ENCODE measurements at regions not wholly inside any gene's neighbourhood (a gene's known extent, or its start where the extent isn't known, plus 50 kb on each side); places are given as distances from the start of the nearest gene placed in this dataset.

DNA sequence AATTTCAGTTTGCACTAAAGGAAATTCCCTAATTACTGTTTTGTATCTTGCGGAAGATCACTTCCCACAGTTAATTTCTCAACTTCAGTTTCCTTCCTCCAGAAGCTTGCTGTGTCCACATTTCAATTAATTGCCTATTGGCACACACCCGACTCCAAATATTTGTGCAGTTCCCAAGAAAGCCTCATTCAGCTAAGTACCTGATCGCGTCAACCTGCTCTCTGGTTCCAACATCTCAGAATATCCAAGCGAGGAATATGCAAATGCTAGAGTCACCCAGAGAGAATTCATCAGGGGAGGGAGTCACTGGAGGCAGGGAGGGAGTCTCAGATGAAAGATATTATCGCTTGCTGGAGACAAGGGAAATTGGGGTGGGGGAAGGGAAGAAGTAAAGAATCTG is 351.3 kb downstream of the RRAGC start:
- BruUV-seq (replicated peaks), result no TSS peak
- H2AFZ ChIP-seq (ENCODE audit: low read length), result no peak overlapping the region
- H3K4me1 ChIP-seq (ENCODE audit: insufficient read depth, low read length, poor library complexity, severe bottlenecking), result no peaks in the 10 kb centered on the region
- no peak overlapping the region for H3K27ac ChIP-seq (ENCODE audit: low read depth, low read length, poor library complexity, severe bottlenecking)
- no peaks in the 10 kb centered on the region for H4K20me1 ChIP-seq (ENCODE audit: insufficient read depth, low read length)
- no peaks in the 10 kb centered on the region for H3K9me3 ChIP-seq (ENCODE audit: low read length)
- intact Hi-C loops (cut with micrococcal nuclease; ENCODE audit: unreplicated experiment), result loop anchor here (10.0 kb wide), 1 partner anchor 463 kb away; the partner anchor contains the start of gene POU3F1
- no peak for TF ChIP-seq EZH2phosphoT487 (IDR thresholded peaks at IDR 0.05; ENCODE audit: borderline replicate concordance, low read depth, low read length)
- TF ChIP-seq, protein P1, sequence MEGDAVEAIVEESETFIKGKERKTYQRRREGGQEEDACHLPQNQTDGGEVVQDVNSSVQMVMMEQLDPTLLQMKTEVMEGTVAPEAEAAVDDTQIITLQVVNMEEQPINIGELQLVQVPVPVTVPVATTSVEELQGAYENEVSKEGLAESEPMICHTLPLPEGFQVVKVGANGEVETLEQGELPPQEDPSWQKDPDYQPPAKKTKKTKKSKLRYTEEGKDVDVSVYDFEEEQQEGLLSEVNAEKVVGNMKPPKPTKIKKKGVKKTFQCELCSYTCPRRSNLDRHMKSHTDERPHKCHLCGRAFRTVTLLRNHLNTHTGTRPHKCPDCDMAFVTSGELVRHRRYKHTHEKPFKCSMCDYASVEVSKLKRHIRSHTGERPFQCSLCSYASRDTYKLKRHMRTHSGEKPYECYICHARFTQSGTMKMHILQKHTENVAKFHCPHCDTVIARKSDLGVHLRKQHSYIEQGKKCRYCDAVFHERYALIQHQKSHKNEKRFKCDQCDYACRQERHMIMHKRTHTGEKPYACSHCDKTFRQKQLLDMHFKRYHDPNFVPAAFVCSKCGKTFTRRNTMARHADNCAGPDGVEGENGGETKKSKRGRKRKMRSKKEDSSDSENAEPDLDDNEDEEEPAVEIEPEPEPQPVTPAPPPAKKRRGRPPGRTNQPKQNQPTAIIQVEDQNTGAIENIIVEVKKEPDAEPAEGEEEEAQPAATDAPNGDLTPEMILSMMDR (conservative IDR thresholded peaks at IDR 0.05; ENCODE audit: low read length), result no peak
- no peaks in the 10 kb centered on the region for H3K9me2 ChIP-seq (ENCODE audit: insufficient read depth, low read length)
- H3K79me2 ChIP-seq (ENCODE audit: insufficient read depth, low read depth, low read length), result no peaks in the 10 kb centered on the region
- H3K4me2 ChIP-seq (ENCODE audit: low read length), result no peak overlapping the region
- no peak for DNase-seq (ENCODE audit: low spot score)
- POLR2A ChIA-PET, result no interaction called here
- CTCF ChIA-PET (ENCODE audit: unreplicated experiment), result no interaction called here
- no peak overlapping the region for H3K4me3 ChIP-seq (ENCODE audit: low read depth, low read length, poor library complexity, severe bottlenecking)
- no peaks in the 10 kb centered on the region for H3K36me3 ChIP-seq (ENCODE audit: insufficient read depth, low read length)

DNA sequence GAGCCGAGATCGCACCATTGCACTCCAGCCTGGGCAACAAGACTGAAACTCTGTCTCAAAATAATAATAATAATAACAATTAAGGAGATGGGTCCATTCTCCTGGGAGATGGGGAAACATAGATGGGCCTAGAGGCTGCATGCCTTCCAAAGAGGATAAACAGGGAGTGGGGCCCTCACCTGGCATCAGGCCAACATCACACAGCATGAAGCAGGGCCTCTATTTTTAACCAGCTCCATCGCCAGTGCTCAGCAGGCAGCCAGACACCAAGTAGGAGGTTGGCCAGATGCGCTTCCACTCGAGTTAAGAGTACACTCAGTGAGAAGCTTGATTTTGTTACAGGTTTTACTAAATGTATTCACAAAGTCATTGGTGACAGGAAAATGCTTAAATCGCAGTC is 352.0 kb downstream of the RRAGC start:
- Histone ChIP-seq H3K27ac (ENCODE audit: low read depth, low read length, poor library complexity, severe bottlenecking) (no peak overlapping the region), H3K79me2 (ENCODE audit: insufficient read depth, low read depth, low read length) (no peaks in the 10 kb centered on the region), H3K4me1 (ENCODE audit: insufficient read depth, low read length, poor library complexity, severe bottlenecking) (no peaks in the 10 kb centered on the region), H3K4me2 (ENCODE audit: low read length) (no peak overlapping the region), H3K4me3 (ENCODE audit: low read depth, low read length, poor library complexity, severe bottlenecking) (no peak overlapping the region), H3K9me3 (ENCODE audit: low read length) (no peaks in the 10 kb centered on the region), H2AFZ (ENCODE audit: low read length) (no peak overlapping the region), H3K36me3 (ENCODE audit: insufficient read depth, low read length) (no peaks in the 10 kb centered on the region), H3K9me2 (ENCODE audit: insufficient read depth, low read length) (no peaks in the 10 kb centered on the region), H4K20me1 (ENCODE audit: insufficient read depth, low read length) (no peaks in the 10 kb centered on the region)
- no peak for DNase-seq (ENCODE audit: low spot score)
- intact Hi-C loops (cut with micrococcal nuclease; ENCODE audit: unreplicated experiment), result loop anchor here (10.0 kb wide), 1 partner anchor 463 kb away; the partner anchor contains the start of gene POU3F1
- no peak for TF ChIP-seq EZH2phosphoT487 (IDR thresholded peaks at IDR 0.05; ENCODE audit: borderline replicate concordance, low read depth, low read length)
- TF ChIP-seq, protein P1 (conservative IDR thresholded peaks at IDR 0.05; ENCODE audit: low read length), result no peak
- BruUV-seq (replicated peaks), result no TSS peak
- ChIA-PET CTCF (ENCODE audit: unreplicated experiment) (no interaction called here), POLR2A (no interaction called here)

DNA sequence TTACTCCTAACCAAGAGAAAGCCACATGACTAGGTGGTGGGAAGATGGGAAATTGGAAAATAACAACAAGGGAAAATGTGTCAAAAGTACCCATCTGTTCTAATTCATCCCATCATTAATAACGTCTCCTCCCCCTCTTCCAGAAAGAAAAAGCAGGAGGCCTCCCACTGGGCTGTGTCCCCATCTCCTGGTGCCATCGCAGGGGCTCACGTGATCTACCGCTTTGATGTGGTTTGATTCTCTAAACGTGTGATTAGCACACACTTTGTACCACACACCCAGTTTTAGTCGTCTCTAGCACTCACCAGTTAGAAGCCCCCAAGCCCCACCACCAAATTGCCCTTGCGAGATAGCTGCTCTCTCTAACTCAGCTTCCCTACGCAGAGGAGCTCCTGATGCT is 353.6 kb downstream of the RRAGC start:
- H3K27ac ChIP-seq (ENCODE audit: low read depth, low read length, poor library complexity, severe bottlenecking), result no peak overlapping the region
- ChIA-PET CTCF (ENCODE audit: unreplicated experiment) (no interaction called here), POLR2A (no interaction called here)
- H3K9me2 ChIP-seq (ENCODE audit: insufficient read depth, low read length), result no peaks in the 10 kb centered on the region
- no peaks in the 10 kb centered on the region for H3K36me3 ChIP-seq (ENCODE audit: insufficient read depth, low read length)
- H2AFZ ChIP-seq (ENCODE audit: low read length), result no peak overlapping the region
- no TSS peak for BruUV-seq (replicated peaks)
- no peaks in the 10 kb centered on the region for H4K20me1 ChIP-seq (ENCODE audit: insufficient read depth, low read length)
- H3K4me3 ChIP-seq (ENCODE audit: low read depth, low read length, poor library complexity, severe bottlenecking), result no peak overlapping the region
- intact Hi-C loops (cut with micrococcal nuclease; ENCODE audit: unreplicated experiment), result loop anchor here (10.0 kb wide), 1 partner anchor 461 kb away; the partner anchor contains the start of gene POU3F1
- H3K4me1 ChIP-seq (ENCODE audit: insufficient read depth, low read length, poor library complexity, severe bottlenecking), result no peaks in the 10 kb centered on the region
- TF ChIP-seq, protein P1 (conservative IDR thresholded peaks at IDR 0.05; ENCODE audit: low read length), result no peak
- no peak for TF ChIP-seq EZH2phosphoT487 (IDR thresholded peaks at IDR 0.05; ENCODE audit: borderline replicate concordance, low read depth, low read length)
- H3K79me2 ChIP-seq (ENCODE audit: insufficient read depth, low read depth, low read length), result no peaks in the 10 kb centered on the region
- DNase-seq (ENCODE audit: low spot score), result no peak
- H3K9me3 ChIP-seq (ENCODE audit: low read length), result no peaks in the 10 kb centered on the region
- H3K4me2 ChIP-seq (ENCODE audit: low read length), result no peak overlapping the region
